Thyroid gland (tissue), 4 donors: ENCODE measurements at regions not wholly inside any gene's neighbourhood (a gene's known extent, or its start where the extent isn't known, plus 50 kb on each side); places are given as distances from the start of the nearest gene placed in this dataset.

Experiments
- DNase-seq, 2 donors: peaks; one replicate each; pipeline ENCODE4 v3.0.0-alpha.2; 2019
- H3K27ac ChIP-seq, 3 donors: fragments of 200-600 bp; sonication (generic); 1 replicate in 2 of 3; 2 replicates in 1 of 3; pipeline ENCODE4 v1.5.1; 2016 to 2019; ENCODE audit warnings: mild to moderate bottlenecking in 1 of 3, moderate library complexity in 1 of 3
- H3K27me3 ChIP-seq: fragments of 200-600 bp; sonication (generic); one replicate; pipeline ENCODE4 v1.5.1; 2019
- H3K36me3 ChIP-seq, 2 donors: fragments of 200-600 bp; sonication (generic); one replicate each; pipeline ENCODE4 v1.5.1; 2016 to 2019
- H3K4me1 ChIP-seq, 2 donors: fragments of 200-600 bp; sonication (generic); one replicate each; pipeline ENCODE4 v1.5.1; 2017 to 2019
- H3K4me3 ChIP-seq, 3 donors: fragments of 200-600 bp; sonication (generic); replicated peaks in 1 of 3; 1 replicate in 2 of 3; 2 replicates in 1 of 3; pipeline ENCODE4 v1.5.1; 2016; ENCODE audit warnings: mild to moderate bottlenecking in 1 of 3
- H3K9me3 ChIP-seq: fragments of 200-600 bp; sonication (generic); one replicate; pipeline ENCODE4 v1.5.1; 2017
- CTCF ChIP-seq, 6 experiments: fragments of 200-600 bp in 3 of 6; fragments of 450-650 bp in 3 of 6; sonication (generic) in 3 of 6; IDR thresholded peaks; one replicate each; pipeline ENCODE4 v1.5.1; 2016 to 2019; ENCODE audit warnings: antibody characterized with exemption in 6 of 6, mild to moderate bottlenecking in 2 of 6, inconsistent platforms in 1 of 6, moderate library complexity in 1 of 6
- POLR2A ChIP-seq, 2 donors: fragments of 450-650 bp; IDR thresholded peaks; one replicate each; pipeline ENCODE4 v1.6.1; 2017; ENCODE audit warnings: antibody characterized with exemption in 2 of 2, mild to moderate bottlenecking in 2 of 2, moderate library complexity in 1 of 2
- WGBS, 2 donors: methylation state at CpG; one replicate each; pipeline ENCODE4 v1.1.5; 2017; 5-methylcytosine and 5-hydroxymethylcytosine counted together
- intact Hi-C: fragments of 100-400 bp; cut with DNase I; formaldehyde crosslinking; loops from one replicate; pipeline ENCODE4 v1.15.1; 2023

GRCh38 chr10:123259791-123260190, 105.6 kb downstream of the BUB3 start:
- Histone ChIP-seq H3K27ac (no peak overlapping the region), H3K36me3 (no peaks in the 10 kb centered on the region), H3K4me1 (no peaks in the 10 kb centered on the region), H3K27me3 (no peaks in the 10 kb centered on the region), H3K4me3 (no peak overlapping the region), H3K9me3 (no peaks in the 10 kb centered on the region)
- WGBS, 2 donors = 90 to 92% methylated on average over 11 of the region's 11 CpGs
- intact Hi-C loops = no loop called here
- TF ChIP-seq POLR2A (IDR thresholded peaks at IDR 0.05) = no peak
- no peak for TF ChIP-seq CTCF (IDR thresholded peaks at IDR 0.05)
- DNase-seq = no peak

- no peak overlapping the region for H3K27ac ChIP-seq
- intact Hi-C loops = no loop called here
Measured at GRCh38 chr10:123262456-123262855, 108.3 kb downstream of the BUB3 start.

GRCh38 chr10:123266971-123267370, 112.8 kb downstream of the BUB3 start:
- no peaks in the 10 kb centered on the region for H3K27me3 ChIP-seq
- H3K4me3 ChIP-seq = no peak overlapping the region
- no peak overlapping the region for H3K27ac ChIP-seq
- DNase-seq = no peak
- intact Hi-C loops = no loop called here
- H3K36me3 ChIP-seq = no peaks in the 10 kb centered on the region
- no peaks in the 10 kb centered on the region for H3K9me3 ChIP-seq
- TF ChIP-seq POLR2A (IDR thresholded peaks at IDR 0.05) (no peak), CTCF (IDR thresholded peaks at IDR 0.05) (no peak)
- H3K4me1 ChIP-seq = no peaks in the 10 kb centered on the region
- 95 to 98% methylated on average over 1 of the region's 1 CpG for WGBS, 2 donors

More at GRCh38 chr10:123262456-123262855, 108.3 kb downstream of the BUB3 start:
- Histone ChIP-seq H3K27me3 (no peaks in the 10 kb centered on the region), H3K4me1 (no peaks in the 10 kb centered on the region), H3K36me3 (no peaks in the 10 kb centered on the region), H3K9me3 (no peaks in the 10 kb centered on the region), H3K4me3 (no peak overlapping the region)
- DNase-seq = no peak
- TF ChIP-seq POLR2A (IDR thresholded peaks at IDR 0.05) (no peak), CTCF (IDR thresholded peaks at IDR 0.05) (no peak)
- WGBS, 2 donors = 71 to 80% methylated on average over 9 of the region's 9 CpGs

GRCh38 chr10:123269017-123269552, 114.9 kb downstream of the BUB3 start:
- 82 to 83% methylated on average over 9 of the region's 9 CpGs for WGBS, 2 donors
- no peak overlapping the region for H3K27ac ChIP-seq
- no peaks in the 10 kb centered on the region for H3K27me3 ChIP-seq
- no peaks in the 10 kb centered on the region for H3K36me3 ChIP-seq
- no peaks in the 10 kb centered on the region for H3K9me3 ChIP-seq
- intact Hi-C loops = no loop called here
- no peak for DNase-seq
- H3K4me3 ChIP-seq = no peak overlapping the region
- TF ChIP-seq CTCF (IDR thresholded peaks at IDR 0.05) (no peak), POLR2A (IDR thresholded peaks at IDR 0.05) (no peak)
- no peaks in the 10 kb centered on the region for H3K4me1 ChIP-seq

- intact Hi-C loops = no loop called here
- H3K36me3 ChIP-seq = no peaks in the 10 kb centered on the region
- no peaks in the 10 kb centered on the region for H3K27me3 ChIP-seq
- H3K4me3 ChIP-seq = no peak overlapping the region
- H3K9me3 ChIP-seq = no peaks in the 10 kb centered on the region
- no peak for TF ChIP-seq CTCF (IDR thresholded peaks at IDR 0.05)
- DNase-seq = no peak
- WGBS, 2 donors = 79 to 87% methylated on average over 2 of the region's 2 CpGs
- no peaks in the 10 kb centered on the region for H3K4me1 ChIP-seq
- H3K27ac ChIP-seq = no peak overlapping the region
Measured at GRCh38 chr10:123269675-123270074, 115.5 kb downstream of the BUB3 start.
